ENCODE measurements at regions not wholly inside any gene's neighbourhood (a gene's known extent, or its start where the extent isn't known, plus 50 kb on each side); places are given as distances from the start of the nearest gene placed in this dataset.

DNA sequence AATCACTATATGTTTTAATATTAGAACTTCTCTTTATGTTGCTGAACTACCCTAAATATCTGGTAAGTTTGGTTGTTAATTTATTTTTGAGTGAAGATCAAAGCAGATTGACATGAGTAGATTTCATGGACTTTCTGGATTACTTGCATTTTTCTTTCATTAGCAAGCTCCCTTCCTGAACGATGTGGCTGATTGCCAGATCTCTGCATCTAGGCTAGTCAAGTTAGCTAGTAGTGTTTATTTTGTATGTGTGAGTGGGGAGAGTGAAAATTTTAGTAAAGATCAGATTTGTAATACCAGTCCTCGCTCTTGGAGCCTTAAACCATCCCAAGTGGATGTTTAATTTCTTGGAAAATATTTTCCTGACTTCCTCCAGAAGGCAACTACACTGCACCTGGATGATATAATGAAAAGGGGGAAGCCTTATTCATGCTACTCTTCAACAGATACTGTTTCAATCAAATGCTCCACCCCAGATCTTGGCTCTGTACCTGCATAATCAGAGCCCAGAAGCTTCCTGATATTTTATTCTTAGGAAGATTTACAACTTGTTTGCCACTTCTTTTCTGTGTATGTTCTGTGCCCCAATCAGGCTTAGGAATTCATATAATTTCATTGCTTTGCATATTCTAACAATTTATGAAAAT is 143.2 kb upstream of the GRIA4 start:
- intact Hi-C loops (cut with DNase I), result no loop called here
- no peaks in the 10 kb centered on the region for H3K9me3 ChIP-seq

DNA sequence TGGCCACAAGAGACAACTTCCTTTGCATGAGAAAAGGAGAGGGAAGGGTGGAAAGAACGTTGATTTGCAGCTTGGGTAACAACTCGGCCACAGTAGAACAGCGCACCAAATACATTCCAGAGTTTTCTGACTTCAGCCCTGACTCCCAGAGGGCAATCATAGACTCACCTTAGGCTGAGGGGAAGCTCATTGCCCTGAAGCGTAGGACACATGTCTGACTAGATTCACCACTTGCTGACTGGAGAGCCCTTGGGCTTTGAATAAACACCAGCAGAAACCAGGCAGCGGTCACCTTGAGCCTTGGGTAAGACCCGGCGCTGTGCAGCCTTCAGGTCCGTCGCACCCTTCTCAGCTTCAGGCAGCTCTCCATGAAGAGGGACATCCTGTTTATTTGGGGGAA is 151.8 kb upstream of the GRIA4 start:
- H3K9me3 ChIP-seq, result no peaks in the 10 kb centered on the region
- no peak for DNase-seq (ENCODE audit: extremely low spot score)
- H3K4me3 ChIP-seq, result no peak overlapping the region
- WGBS, result 88% methylated on average over 9 of the region's 9 CpGs
- intact Hi-C loops (cut with DNase I), result no loop called here
- no peaks in the 10 kb centered on the region for H3K4me1 ChIP-seq
- no peaks in the 10 kb centered on the region for H3K36me3 ChIP-seq
- TF ChIP-seq POLR2AphosphoS5 (IDR thresholded peaks at IDR 0.05) (no peak), POLR2A (IDR thresholded peaks at IDR 0.05; ENCODE audit: low read depth) (no peak), EP300 (IDR thresholded peaks at IDR 0.05) (no peak)
- TF ChIP-seq, protein P1, sequence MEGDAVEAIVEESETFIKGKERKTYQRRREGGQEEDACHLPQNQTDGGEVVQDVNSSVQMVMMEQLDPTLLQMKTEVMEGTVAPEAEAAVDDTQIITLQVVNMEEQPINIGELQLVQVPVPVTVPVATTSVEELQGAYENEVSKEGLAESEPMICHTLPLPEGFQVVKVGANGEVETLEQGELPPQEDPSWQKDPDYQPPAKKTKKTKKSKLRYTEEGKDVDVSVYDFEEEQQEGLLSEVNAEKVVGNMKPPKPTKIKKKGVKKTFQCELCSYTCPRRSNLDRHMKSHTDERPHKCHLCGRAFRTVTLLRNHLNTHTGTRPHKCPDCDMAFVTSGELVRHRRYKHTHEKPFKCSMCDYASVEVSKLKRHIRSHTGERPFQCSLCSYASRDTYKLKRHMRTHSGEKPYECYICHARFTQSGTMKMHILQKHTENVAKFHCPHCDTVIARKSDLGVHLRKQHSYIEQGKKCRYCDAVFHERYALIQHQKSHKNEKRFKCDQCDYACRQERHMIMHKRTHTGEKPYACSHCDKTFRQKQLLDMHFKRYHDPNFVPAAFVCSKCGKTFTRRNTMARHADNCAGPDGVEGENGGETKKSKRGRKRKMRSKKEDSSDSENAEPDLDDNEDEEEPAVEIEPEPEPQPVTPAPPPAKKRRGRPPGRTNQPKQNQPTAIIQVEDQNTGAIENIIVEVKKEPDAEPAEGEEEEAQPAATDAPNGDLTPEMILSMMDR (IDR thresholded peaks at IDR 0.05), result no peak
- H3K27ac ChIP-seq (replicated peaks in 1 of 4), result no peak overlapping the region
- H3K27me3 ChIP-seq, result no peaks in the 10 kb centered on the region

More for the DNA sequence above, 143.2 kb upstream of the GRIA4 start:
- no peak overlapping the region for H3K4me3 ChIP-seq
- H3K27me3 ChIP-seq, result no peaks in the 10 kb centered on the region
- 53% methylated on average over 2 of the region's 2 CpGs for WGBS
- H3K27ac ChIP-seq (replicated peaks in 1 of 4), result no peak overlapping the region
- TF ChIP-seq EP300 (IDR thresholded peaks at IDR 0.05), result no peak
- no peaks in the 10 kb centered on the region for H3K36me3 ChIP-seq
- DNase-seq (ENCODE audit: extremely low spot score), result no peak
- no peaks in the 10 kb centered on the region for H3K4me1 ChIP-seq

DNA sequence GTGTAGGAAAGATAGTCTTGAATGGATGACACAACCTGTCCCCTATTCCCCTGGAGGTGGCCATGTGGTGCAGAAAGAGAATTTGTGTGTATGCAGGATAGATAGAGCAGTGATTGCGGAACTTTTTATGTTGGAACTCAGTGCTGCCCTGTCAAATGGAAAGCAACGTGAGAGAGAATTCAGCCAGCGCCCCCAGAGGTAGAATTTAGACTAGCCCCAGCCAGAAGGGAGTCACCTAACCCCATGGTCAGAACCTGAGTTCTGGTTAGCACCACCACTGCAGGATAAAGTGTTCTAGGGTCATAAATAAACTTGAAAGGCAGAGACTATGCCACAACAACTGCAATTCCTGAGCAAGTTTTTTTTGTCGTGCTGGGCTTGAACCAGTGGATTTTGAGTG is 152.9 kb upstream of the GRIA4 start:
- WGBS, result 79% methylated on average over 4 of the region's 4 CpGs
- no peak for TF ChIP-seq POLR2AphosphoS5 (IDR thresholded peaks at IDR 0.05)
- TF ChIP-seq EP300 (IDR thresholded peaks at IDR 0.05), result no peak
- TF ChIP-seq, protein P1 (IDR thresholded peaks at IDR 0.05), result no peak
- TF ChIP-seq POLR2A (IDR thresholded peaks at IDR 0.05; ENCODE audit: low read depth), result no peak
- no peaks in the 10 kb centered on the region for H3K4me1 ChIP-seq

DNA sequence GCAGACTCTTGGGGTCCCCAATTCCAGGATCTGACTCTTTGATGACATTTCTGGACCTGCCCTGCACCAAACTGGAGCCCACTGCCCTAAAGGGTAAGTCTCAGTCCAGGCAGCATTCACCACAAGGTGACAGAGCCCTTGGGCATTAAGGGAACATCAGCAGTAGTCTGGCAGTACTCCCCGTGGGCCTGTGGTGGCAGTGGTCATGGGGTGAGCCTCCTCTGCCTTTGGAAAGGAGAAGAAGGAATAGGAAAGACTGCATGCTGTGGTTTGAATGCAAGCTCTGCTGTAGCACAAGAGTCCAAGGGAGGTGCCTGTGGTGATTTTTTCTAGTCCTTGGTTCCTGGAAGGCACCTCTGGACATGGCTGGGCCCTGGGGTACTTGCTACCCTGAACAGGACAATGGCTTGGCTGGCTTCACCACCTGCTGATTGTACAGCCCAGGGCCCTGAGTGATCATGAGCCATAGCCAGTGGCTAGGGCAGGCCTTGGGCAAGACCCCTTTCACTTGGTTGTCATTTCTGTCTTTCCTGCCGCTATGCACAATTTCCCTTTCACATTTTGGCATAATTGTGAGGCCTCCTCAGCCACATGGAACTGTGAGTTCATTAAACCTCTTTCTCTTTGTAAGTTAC is 160.7 kb upstream of the GRIA4 start:
- H3K9me3 ChIP-seq, result peaks cover 0 to 17% (median 5%) of the 10 kb centered on the region in 4 donors
- intact Hi-C loops (cut with DNase I), result no loop called here
- no peak overlapping the region for H3K27ac ChIP-seq (replicated peaks in 1 of 4)
- 82% methylated on average over 2 of the region's 2 CpGs for WGBS
- TF ChIP-seq POLR2AphosphoS5 (IDR thresholded peaks at IDR 0.05), result no peak
- TF ChIP-seq, protein P1 (IDR thresholded peaks at IDR 0.05), result no peak
- no peak for TF ChIP-seq EP300 (IDR thresholded peaks at IDR 0.05)
- no peak for TF ChIP-seq POLR2A (IDR thresholded peaks at IDR 0.05; ENCODE audit: low read depth)
- DNase-seq (ENCODE audit: extremely low spot score), result no peak
- H3K36me3 ChIP-seq, result no peaks in the 10 kb centered on the region
- no peak overlapping the region for H3K4me3 ChIP-seq
- H3K4me1 ChIP-seq, result no peaks in the 10 kb centered on the region
- no peaks in the 10 kb centered on the region for H3K27me3 ChIP-seq

More for the DNA sequence above, 152.9 kb upstream of the GRIA4 start:
- DNase-seq (ENCODE audit: extremely low spot score), result no peak
- no peak overlapping the region for H3K27ac ChIP-seq (replicated peaks in 1 of 4)
- intact Hi-C loops (cut with DNase I), result no loop called here
- H3K36me3 ChIP-seq, result no peaks in the 10 kb centered on the region
- no peaks in the 10 kb centered on the region for H3K27me3 ChIP-seq
- H3K4me3 ChIP-seq, result no peak overlapping the region
- no peaks in the 10 kb centered on the region for H3K9me3 ChIP-seq

DNA sequence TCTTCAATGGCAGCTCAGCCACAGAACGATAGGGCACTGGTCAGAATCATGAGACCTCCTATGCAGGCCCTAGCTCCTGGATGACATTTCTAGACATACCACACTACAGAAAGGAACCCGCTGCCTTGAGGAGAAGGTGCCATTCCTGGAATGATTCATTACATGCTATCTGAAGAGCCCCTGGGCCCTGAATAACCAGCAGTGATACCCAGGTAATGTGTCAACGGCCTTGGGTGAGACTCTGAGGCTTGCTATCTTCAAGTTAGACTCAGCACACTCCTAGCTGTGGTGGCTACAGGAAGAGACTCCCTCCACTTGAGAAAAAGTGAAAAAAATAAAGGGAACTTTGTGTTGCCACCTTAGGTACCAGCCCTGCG is 161.2 kb upstream of the GRIA4 start:
- no peak for DNase-seq (ENCODE audit: extremely low spot score)
- Histone ChIP-seq H3K36me3 (no peaks in the 10 kb centered on the region), H3K27me3 (no peaks in the 10 kb centered on the region), H3K4me1 (no peaks in the 10 kb centered on the region), H3K4me3 (no peak overlapping the region), H3K9me3 (peaks cover 0 to 22% (median 9%) of the 10 kb centered on the region in 4 donors), H3K27ac (replicated peaks in 1 of 4) (no peak overlapping the region)
- TF ChIP-seq POLR2AphosphoS5 (IDR thresholded peaks at IDR 0.05) (no peak), POLR2A (IDR thresholded peaks at IDR 0.05; ENCODE audit: low read depth) (no peak), EP300 (IDR thresholded peaks at IDR 0.05) (no peak)
- TF ChIP-seq, protein P1 (IDR thresholded peaks at IDR 0.05), result no peak
- 89% methylated on average over 4 of the region's 4 CpGs for WGBS
- intact Hi-C loops (cut with DNase I), result no loop called here

Measured in esophagus muscularis mucosa (tissue), 4 donors.